ENCODE measurements at regions not wholly inside any gene's neighbourhood (a gene's known extent, or its start where the extent isn't known, plus 50 kb on each side); places are given as distances from the start of the nearest gene placed in this dataset.

- Histone ChIP-seq H4K20me1 (ENCODE audit: insufficient read depth) (no peaks in the 10 kb centered on the region), H2AFZ (ENCODE audit: low read depth, low read length) (no peak overlapping the region), H3F3A (ENCODE audit: insufficient read depth, low read length, poor library complexity, severe bottlenecking) (no peaks in the 10 kb centered on the region), H3K9me3 (ENCODE audit: low read length) (no peaks in the 10 kb centered on the region), H3K36me3 (ENCODE audit: insufficient read depth, low read length) (no peaks in the 10 kb centered on the region), H3K4me3 (ENCODE audit: low read length) (no peak overlapping the region), H3K27ac (ENCODE audit: low read length) (no peak overlapping the region), H3K9ac (ENCODE audit: low read length) (no peak overlapping the region), H3K79me2 (replicated peaks; ENCODE audit: insufficient read depth, low read length) (no peaks in the 10 kb centered on the region), H3K9me2 (ENCODE audit: insufficient read depth, low read length) (no peaks in the 10 kb centered on the region), H3K4me2 (ENCODE audit: low read length) (no peak overlapping the region), H3K27me3 (ENCODE audit: insufficient read depth, low read depth, low read length) (no peaks in the 10 kb centered on the region)
- TF ChIP-seq RAD21 (conservative IDR thresholded peaks at IDR 0.05), result no peak
- no peak for TF ChIP-seq POLR2AphosphoS5 (IDR thresholded peaks at IDR 0.05)
- no peak for TF ChIP-seq TAF1 (IDR thresholded peaks at IDR 0.05; ENCODE audit: low read depth)
- no peak for TF ChIP-seq EZH2 (IDR thresholded peaks at IDR 0.05; ENCODE audit: borderline replicate concordance, insufficient read depth, low read length, poor library complexity, severe bottlenecking)
- TF ChIP-seq, protein P1, sequence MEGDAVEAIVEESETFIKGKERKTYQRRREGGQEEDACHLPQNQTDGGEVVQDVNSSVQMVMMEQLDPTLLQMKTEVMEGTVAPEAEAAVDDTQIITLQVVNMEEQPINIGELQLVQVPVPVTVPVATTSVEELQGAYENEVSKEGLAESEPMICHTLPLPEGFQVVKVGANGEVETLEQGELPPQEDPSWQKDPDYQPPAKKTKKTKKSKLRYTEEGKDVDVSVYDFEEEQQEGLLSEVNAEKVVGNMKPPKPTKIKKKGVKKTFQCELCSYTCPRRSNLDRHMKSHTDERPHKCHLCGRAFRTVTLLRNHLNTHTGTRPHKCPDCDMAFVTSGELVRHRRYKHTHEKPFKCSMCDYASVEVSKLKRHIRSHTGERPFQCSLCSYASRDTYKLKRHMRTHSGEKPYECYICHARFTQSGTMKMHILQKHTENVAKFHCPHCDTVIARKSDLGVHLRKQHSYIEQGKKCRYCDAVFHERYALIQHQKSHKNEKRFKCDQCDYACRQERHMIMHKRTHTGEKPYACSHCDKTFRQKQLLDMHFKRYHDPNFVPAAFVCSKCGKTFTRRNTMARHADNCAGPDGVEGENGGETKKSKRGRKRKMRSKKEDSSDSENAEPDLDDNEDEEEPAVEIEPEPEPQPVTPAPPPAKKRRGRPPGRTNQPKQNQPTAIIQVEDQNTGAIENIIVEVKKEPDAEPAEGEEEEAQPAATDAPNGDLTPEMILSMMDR (IDR thresholded peaks at IDR 0.05; ENCODE audit: poor library complexity, severe bottlenecking), result no peak
- no peak for TF ChIP-seq SMC3 (conservative IDR thresholded peaks at IDR 0.05; ENCODE audit: poor library complexity)
Observed at GRCh38 chr3:6165951-6166350, 695.0 kb upstream of the GRM7 start.

GRCh38 chr3:6168256-6168655 lies 692.7 kb upstream of the GRM7 start:
- Histone ChIP-seq H3K9ac (ENCODE audit: low read length) (no peak overlapping the region), H2AFZ (ENCODE audit: low read depth, low read length) (no peak overlapping the region), H3F3A (ENCODE audit: insufficient read depth, low read length, poor library complexity, severe bottlenecking) (no peaks in the 10 kb centered on the region), H4K20me1 (ENCODE audit: insufficient read depth) (no peaks in the 10 kb centered on the region), H3K79me2 (replicated peaks; ENCODE audit: insufficient read depth, low read length) (no peaks in the 10 kb centered on the region), H3K27me3 (ENCODE audit: insufficient read depth, low read depth, low read length) (no peaks in the 10 kb centered on the region), H3K4me3 (ENCODE audit: low read length) (no peak overlapping the region), H3K4me2 (ENCODE audit: low read length) (no peak overlapping the region), H3K9me2 (ENCODE audit: insufficient read depth, low read length) (no peaks in the 10 kb centered on the region), H3K27ac (ENCODE audit: low read length) (no peak overlapping the region), H3K9me3 (ENCODE audit: low read length) (no peaks in the 10 kb centered on the region), H3K36me3 (ENCODE audit: insufficient read depth, low read length) (no peaks in the 10 kb centered on the region)
- TF ChIP-seq EP300 (conservative IDR thresholded peaks at IDR 0.05; ENCODE audit: poor library complexity, severe bottlenecking) (no peak), RAD21 (conservative IDR thresholded peaks at IDR 0.05) (no peak), MXI1 (conservative IDR thresholded peaks at IDR 0.05; ENCODE audit: poor library complexity, severe bottlenecking) (no peak), REST (IDR thresholded peaks at IDR 0.05; ENCODE audit: borderline replicate concordance) (no peak), EZH2 (IDR thresholded peaks at IDR 0.05; ENCODE audit: borderline replicate concordance, insufficient read depth, low read length, poor library complexity, severe bottlenecking) (no peak), SMC3 (conservative IDR thresholded peaks at IDR 0.05; ENCODE audit: poor library complexity) (no peak), TAF1 (IDR thresholded peaks at IDR 0.05; ENCODE audit: low read depth) (no peak)
- TF ChIP-seq, protein P1 (IDR thresholded peaks at IDR 0.05; ENCODE audit: poor library complexity, severe bottlenecking), result no peak
